C4-2B (cell line): ENCODE measurements at regions not wholly inside any gene's neighbourhood (a gene's known extent, or its start where the extent isn't known, plus 50 kb on each side); places are given as distances from the start of the nearest gene placed in this dataset.

ENCODE experiments used
- CTCF ChIP-seq: fragments of 450-650 bp; conservative IDR thresholded peaks from 2 replicates; pipeline ENCODE4 v1.5.1; 2017; ENCODE audit warnings: mild to moderate bottlenecking
- ZFX ChIP-seq: fragments of 450-650 bp; IDR thresholded peaks from 2 replicates; pipeline ENCODE4 v1.6.1; 2017

- no peak for TF ChIP-seq CTCF
- no peak for TF ChIP-seq ZFX
Measured at GRCh38 chr3:43854916-43855315, 164.2 kb downstream of the ABHD5 start.
